SK-N-SH (cell line): ENCODE measurements at regions not wholly inside any gene's neighbourhood (a gene's known extent, or its start where the extent isn't known, plus 50 kb on each side); places are given as distances from the start of the nearest gene placed in this dataset.

Experiments used
- CTCF ChIP-seq: fragments of 200-600 bp; sonication (generic); IDR thresholded peaks from 2 replicates; pipeline ENCODE4 v1.6.1; 2017; ENCODE audit warnings: antibody characterized with exemption, mild to moderate bottlenecking, moderate library complexity
- POLR2AphosphoS5 ChIP-seq: IDR thresholded peaks from 2 replicates; pipeline ENCODE4 v1.6.1; 2012; ENCODE audit warnings: low read depth, low read length
- RFX5 ChIP-seq: IDR thresholded peaks from 2 replicates; pipeline ENCODE4 v1.6.1; 2012; ENCODE audit warnings: mild to moderate bottlenecking, improper control_type of control experiment, low read length

GRCh38 chr17:68748381-68748780 is 147.2 kb upstream of the FAM20A start:
- TF ChIP-seq RFX5 (no peak), POLR2AphosphoS5 (no peak), CTCF (no peak)
